Small intestine (tissue), 7 donors: ENCODE measurements at regions not wholly inside any gene's neighbourhood (a gene's known extent, or its start where the extent isn't known, plus 50 kb on each side); places are given as distances from the start of the nearest gene placed in this dataset.

Experiments
- DNase-seq, 2 donors: peaks; one replicate each; pipeline versions ENCODE4 v3.0.0 to v3.0.0-alpha.2; 2013
- FAIRE-seq: peaks from 2 replicates; lab custom pipeline; 2012; peaks lifted over from hg19 to GRCh38; lab: Jason Lieb, UNC
- H3K27ac ChIP-seq, 3 donors: one replicate each; pipeline ENCODE4 v1.5.1; 2013; ENCODE audit warnings: low read length in 2 of 3, mild to moderate bottlenecking in 2 of 3, control low read depth in 1 of 3, inconsistent platforms in 1 of 3, low read depth in 1 of 3, moderate library complexity in 1 of 3
- H3K27me3 ChIP-seq, 3 donors: one replicate each; pipeline ENCODE4 v1.6.1; 2013; ENCODE audit warnings: low read length in 3 of 3, inconsistent platforms in 1 of 3; ENCODE audit not compliant: control insufficient read depth in 3 of 3, insufficient read depth in 3 of 3
- H3K36me3 ChIP-seq, 3 donors: one replicate each; pipeline ENCODE4 v1.6.1; 2013; ENCODE audit warnings: low read length in 3 of 3, inconsistent platforms in 1 of 3, low read depth in 1 of 3, mild to moderate bottlenecking in 1 of 3, moderate library complexity in 1 of 3; ENCODE audit not compliant: control insufficient read depth in 3 of 3, insufficient read depth in 2 of 3
- H3K4me1 ChIP-seq, 3 donors: one replicate each; pipeline ENCODE4 v1.6.1; 2013; ENCODE audit warnings: low read length in 2 of 3, inconsistent platforms in 1 of 3, low read depth in 1 of 3, mild to moderate bottlenecking in 1 of 3, moderate library complexity in 1 of 3; ENCODE audit not compliant: control insufficient read depth in 3 of 3, insufficient read depth in 2 of 3
- H3K4me3 ChIP-seq, 3 donors: one replicate each; pipeline ENCODE4 v1.5.1; 2013; ENCODE audit warnings: low read length in 3 of 3, control low read depth in 1 of 3, inconsistent platforms in 1 of 3, low read depth in 1 of 3, mild to moderate bottlenecking in 1 of 3, moderate library complexity in 1 of 3
- H3K9me3 ChIP-seq, 2 donors: one replicate each; pipeline ENCODE4 v1.6.1; 2013; ENCODE audit warnings: low read depth in 1 of 2, low read length in 1 of 2; ENCODE audit not compliant: control insufficient read depth in 2 of 2, insufficient read depth in 1 of 2
- WGBS, 3 donors: extraction: QIAGEN DNeasy Blood & Tissue Kit; methylation state at CpG; one replicate each; pipeline ENCODE4 v1.1.7; 2013; 5-methylcytosine and 5-hydroxymethylcytosine counted together
- donor health status: healthy with polysubstance abuse.
- donor health status: control.
- donor health status: control.
- donor health status: Bipolar disorder and iron deficiency.
- donor health status: healthy.

DNA sequence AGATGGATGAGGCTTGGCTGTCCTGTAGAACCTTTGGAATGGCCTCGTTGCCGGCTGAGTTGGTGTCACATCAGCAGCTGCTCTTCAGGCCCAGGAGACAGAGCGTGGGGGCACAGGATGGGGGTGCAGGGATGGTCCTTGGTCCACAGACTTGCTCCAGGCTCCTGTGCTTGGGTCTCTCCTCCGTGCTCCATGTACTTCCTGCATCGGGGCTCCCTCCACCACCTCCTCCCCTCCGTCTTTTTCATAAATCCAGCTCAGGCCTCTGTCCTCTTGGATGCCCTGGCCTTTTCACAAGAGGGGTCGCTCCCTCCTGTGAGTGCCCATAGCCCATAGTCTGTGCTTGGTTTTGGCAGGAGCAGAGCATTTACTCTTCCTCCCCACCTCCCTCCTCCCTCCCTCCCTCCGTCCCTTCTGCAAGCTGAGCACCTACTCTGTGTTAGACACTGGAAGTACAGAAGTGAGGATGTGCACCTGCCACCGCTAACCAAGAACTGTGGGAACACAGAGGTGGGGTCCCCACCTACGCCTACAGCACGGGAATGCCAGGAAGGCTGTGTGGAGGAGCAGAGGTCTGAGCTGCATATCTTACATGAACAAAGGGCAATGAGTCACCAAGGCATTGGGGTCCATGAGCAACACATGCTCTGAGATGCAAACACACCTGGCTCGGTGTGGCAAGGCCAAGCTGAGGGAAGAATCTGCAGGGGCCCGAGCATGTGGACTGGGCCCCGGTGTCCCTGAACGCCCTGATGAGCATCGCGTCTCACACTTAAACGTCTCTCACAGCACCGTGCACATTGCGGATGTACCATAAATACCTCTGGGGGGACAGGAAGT is 458.7 kb upstream of the HS6ST1 start:
- 44 to 69% (median 50%) methylated on average over 20 of the region's 20 CpGs for WGBS, 3 donors
- H3K9me3 ChIP-seq = no peaks in the 10 kb centered on the region
- H3K4me1 ChIP-seq = peaks cover 0 to 53% (median 0%) of the 10 kb centered on the region in 3 donors
- no peak overlapping the region for H3K27ac ChIP-seq
- H3K27me3 ChIP-seq = no peaks in the 10 kb centered on the region
- no peak overlapping the region for H3K4me3 ChIP-seq
- no peaks in the 10 kb centered on the region for H3K36me3 ChIP-seq
- FAIRE-seq (no peak), DNase-seq (peak; percentile 29 to 83)

DNA sequence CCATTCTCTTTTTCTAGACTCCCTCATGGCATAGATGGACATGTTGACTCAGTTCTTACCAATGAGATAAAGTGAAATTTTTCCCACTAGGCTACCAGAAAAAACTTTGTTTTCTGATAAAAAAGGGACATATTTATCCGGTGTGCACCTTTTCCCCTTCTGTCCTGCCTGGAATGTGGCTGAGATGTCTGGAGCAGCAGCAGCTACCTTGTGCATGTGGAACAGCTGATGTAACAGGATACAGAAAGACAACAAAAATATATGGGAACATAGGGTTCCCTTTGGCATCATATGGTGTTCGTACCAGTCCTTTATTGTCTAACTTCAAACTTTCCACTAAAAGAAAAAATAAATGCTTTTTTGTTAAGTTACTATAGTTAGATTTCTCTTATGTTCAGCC is 460.2 kb upstream of the HS6ST1 start:
- no peak overlapping the region for H3K27ac ChIP-seq
- DNase-seq (no peak), FAIRE-seq (no peak)
- H3K36me3 ChIP-seq = no peaks in the 10 kb centered on the region
- H3K4me1 ChIP-seq = peaks cover 0 to 55% (median 0%) of the 10 kb centered on the region in 3 donors
- H3K4me3 ChIP-seq = no peak overlapping the region
- H3K9me3 ChIP-seq = no peaks in the 10 kb centered on the region
- no peaks in the 10 kb centered on the region for H3K27me3 ChIP-seq
- WGBS, 3 donors = 89 to 92% (median 91%) methylated on average over 2 of the region's 2 CpGs

DNA sequence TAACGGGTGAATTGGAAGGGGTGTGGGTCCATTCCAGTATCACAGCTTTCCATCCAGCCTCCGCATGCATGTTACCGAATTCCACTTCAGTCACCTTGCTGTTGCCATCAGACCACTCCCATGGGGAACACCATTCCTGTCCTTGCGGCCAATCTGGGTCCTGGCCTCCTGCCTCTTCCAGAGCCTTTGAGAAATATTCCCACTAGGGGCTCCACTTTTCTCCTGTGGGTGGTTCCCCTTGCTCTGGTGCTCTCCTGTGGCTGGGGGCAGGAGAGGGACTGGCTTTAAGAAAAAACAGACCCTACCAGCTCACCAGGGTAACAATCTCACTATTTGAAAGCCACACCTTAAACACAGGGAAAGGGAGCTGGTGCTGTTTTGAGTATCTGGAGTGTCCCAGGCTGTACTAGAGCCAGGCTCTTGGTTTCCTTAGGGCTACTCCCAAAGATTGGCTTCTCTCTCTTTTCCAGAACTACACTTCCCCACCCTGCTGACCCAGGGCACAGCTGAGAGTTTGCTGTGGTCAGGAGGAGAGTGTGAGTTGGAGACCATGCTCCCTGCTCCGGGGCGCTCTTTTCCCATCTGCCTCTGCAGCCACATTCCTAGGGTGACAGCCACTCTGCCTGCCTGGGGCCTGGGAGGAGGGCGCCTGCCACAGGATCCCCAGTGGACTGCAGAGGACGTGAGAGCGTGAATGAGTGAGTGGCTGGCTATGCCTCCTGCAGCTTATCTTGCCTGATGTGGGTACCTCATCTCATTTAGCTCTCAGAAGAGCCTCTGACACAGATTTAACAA is 460.8 kb upstream of the HS6ST1 start:
- H3K36me3 ChIP-seq = no peaks in the 10 kb centered on the region
- peaks cover 0 to 50% (median 0%) of the 10 kb centered on the region in 3 donors for H3K4me1 ChIP-seq
- WGBS, 3 donors = 94 to 96% (median 94%) methylated on average over 9 of the region's 9 CpGs
- no peaks in the 10 kb centered on the region for H3K9me3 ChIP-seq
- H3K27ac ChIP-seq = no peak overlapping the region
- H3K4me3 ChIP-seq = no peak overlapping the region
- no peak for DNase-seq
- H3K27me3 ChIP-seq = no peaks in the 10 kb centered on the region
- no peak for FAIRE-seq

DNA sequence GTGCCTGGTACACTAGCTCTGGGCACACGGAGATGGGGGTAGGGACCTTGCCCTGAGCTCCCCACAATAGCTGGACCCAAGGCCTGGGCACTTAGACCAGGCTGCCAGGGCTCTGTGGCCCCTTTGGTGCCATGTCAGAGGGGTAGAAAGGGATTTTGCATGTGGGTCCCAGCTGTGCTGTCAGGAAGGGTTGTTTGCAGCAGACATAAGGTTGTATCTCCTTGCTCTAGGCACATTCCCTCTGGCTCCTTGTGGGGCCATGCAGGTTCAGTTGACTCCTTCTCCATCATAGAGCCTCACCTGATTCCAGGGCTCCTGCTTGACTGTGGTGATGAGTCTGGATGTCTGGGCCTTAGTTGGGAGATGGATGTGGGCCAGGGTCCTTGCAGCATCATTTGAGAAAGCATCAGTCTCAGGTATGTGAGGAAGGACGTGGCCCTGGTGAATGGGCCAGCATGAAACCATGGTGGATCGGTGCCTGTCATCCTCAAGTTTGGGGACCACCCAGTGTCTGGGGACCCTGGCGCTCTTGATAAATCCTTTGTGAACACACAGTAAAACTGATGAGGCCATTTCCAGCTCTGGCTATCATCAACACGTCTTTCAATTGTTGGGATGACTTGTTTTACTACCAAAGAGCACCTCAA is 461.9 kb upstream of the HS6ST1 start:
- Histone ChIP-seq H3K9me3 (no peaks in the 10 kb centered on the region), H3K4me1 (peaks cover 0 to 39% (median 0%) of the 10 kb centered on the region in 3 donors), H3K27ac (no peak overlapping the region), H3K36me3 (no peaks in the 10 kb centered on the region), H3K4me3 (no peak overlapping the region), H3K27me3 (no peaks in the 10 kb centered on the region)
- DNase-seq (no peak), FAIRE-seq (no peak)
- 82 to 89% (median 88%) methylated on average over 5 of the region's 5 CpGs for WGBS, 3 donors

DNA sequence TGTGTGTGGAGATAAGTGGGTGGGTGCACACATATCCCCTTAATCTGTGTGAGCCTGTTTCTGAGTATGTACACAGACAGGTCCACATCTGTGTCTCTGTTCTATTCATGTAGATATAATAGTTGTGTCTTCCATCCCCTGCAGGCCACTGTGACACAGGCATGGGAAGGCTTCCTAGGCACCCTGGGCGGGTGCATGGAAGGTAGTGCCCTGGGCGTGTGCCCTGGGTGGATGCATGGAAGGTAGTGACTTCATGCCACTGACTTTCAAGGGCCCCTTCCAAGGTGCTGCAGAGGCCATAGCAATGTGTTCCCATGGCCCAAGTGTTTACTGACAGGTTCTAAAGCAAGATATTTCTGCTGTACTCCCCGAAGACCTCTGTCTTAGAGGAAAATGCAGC is 462.5 kb upstream of the HS6ST1 start:
- Histone ChIP-seq H3K27me3 (no peaks in the 10 kb centered on the region), H3K9me3 (no peaks in the 10 kb centered on the region), H3K4me3 (no peak overlapping the region), H3K36me3 (no peaks in the 10 kb centered on the region), H3K4me1 (peaks cover 0 to 33% (median 0%) of the 10 kb centered on the region in 3 donors), H3K27ac (no peak overlapping the region)
- WGBS, 3 donors = 67 to 85% (median 84%) methylated on average over 3 of the region's 3 CpGs
- DNase-seq = no peak
- no peak for FAIRE-seq

DNA sequence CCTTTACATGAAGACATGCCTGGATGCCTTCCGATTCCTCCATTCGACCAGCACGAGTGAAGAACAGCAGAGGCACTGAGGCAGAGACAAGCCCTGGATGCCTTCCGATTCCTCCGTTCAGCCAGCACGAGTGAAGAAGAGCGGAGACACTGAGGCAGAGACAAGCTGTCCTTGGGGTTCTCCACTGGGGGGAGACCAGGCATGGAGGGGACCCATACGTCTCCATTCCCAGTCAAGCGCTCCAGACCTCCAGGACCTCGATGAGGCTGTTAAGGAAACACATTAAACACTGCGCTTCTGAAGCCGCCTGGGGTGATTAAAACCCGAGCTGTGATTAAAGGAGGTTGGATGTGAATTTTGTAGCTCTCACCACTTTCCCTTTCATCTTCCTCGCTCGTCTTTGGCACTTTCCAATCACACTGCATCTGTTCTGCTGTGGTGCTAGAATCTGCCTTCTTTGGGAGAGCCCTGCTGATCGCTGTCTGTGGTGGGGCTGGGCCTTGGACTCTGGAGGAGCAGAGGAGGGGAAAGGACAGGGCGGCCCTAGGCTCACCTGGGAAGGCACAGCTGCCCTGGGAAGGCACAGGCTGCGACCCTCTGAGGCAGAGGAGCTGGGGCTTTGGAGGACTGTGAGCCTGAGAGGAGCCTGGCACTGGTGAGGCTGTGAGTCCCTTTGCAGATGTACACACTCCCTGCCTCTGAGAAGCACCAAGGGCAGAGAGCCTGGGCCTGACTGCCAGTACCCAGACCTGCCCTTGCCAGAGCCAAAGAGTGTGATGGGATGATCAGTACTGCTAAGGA is 463.1 kb upstream of the HS6ST1 start:
- H3K36me3 ChIP-seq = no peaks in the 10 kb centered on the region
- no peaks in the 10 kb centered on the region for H3K27me3 ChIP-seq
- H3K27ac ChIP-seq = no peak overlapping the region
- WGBS, 3 donors = 82 to 85% (median 83%) methylated on average over 18 of the region's 18 CpGs
- no peak for DNase-seq
- peaks cover 0 to 27% (median 0%) of the 10 kb centered on the region in 3 donors for H3K4me1 ChIP-seq
- H3K4me3 ChIP-seq = no peak overlapping the region
- no peak for FAIRE-seq
- H3K9me3 ChIP-seq = no peaks in the 10 kb centered on the region

DNA sequence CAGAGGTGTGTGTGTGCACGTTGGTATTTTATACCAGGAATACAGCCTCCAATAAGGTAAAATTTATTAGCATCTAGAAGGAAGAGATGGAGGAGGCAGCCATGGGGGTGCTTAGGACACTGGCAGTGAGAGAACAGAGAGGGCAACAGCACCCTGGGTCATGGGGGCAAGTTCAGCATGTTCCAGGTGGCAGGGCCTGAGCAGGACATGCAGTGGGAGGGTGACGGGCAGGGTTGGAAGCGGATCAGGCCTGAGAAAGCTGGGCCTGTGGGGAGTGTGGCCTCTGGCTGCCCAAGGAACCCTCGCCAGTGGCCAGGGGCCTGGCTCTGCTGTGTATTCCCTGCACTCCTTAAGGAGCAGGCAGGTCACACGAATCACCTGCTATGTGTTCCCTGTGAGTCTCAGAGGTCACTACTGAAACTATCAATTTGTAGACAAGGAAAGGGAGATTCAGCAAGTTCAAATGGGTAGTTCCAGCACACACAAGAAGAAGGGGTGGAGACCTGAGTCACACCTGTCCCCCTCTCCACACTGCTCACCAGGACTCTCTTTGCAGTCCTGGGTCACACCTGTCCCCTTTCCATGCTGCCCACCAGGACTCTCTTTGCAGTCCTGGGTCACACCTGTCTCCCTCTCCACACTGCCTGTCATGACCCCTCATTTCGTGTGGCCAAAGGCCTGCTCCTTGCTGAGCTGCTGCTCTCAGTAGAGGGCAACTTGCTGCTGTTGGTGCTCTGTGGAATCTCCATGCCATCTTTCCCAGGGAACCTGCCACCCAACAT is 463.9 kb upstream of the HS6ST1 start:
- Histone ChIP-seq H3K36me3 (no peaks in the 10 kb centered on the region), H3K4me1 (peaks cover 0 to 21% (median 0%) of the 10 kb centered on the region in 3 donors), H3K27ac (no peak overlapping the region), H3K27me3 (no peaks in the 10 kb centered on the region), H3K4me3 (no peak overlapping the region), H3K9me3 (no peaks in the 10 kb centered on the region)
- no peak for FAIRE-seq
- peak in 1 of 2 donors; percentile 42 for DNase-seq
- 56 to 76% (median 74%) methylated on average over 6 of the region's 6 CpGs for WGBS, 3 donors
